T-cell (primary cell): ENCODE measurements at regions not wholly inside any gene's neighbourhood (a gene's known extent, or its start where the extent isn't known, plus 50 kb on each side); places are given as distances from the start of the nearest gene placed in this dataset.

Experiments
- ATAC-seq, 4 experiments: fragments of 200-7000 bp in 3 of 4; fragments of 150-1000 bp in 1 of 4; cut with Tn5 transposase; replicated peaks in 1 of 4; 1 replicate in 3 of 4; 2 replicates in 1 of 4; pipeline ENCODE4 v1.10.0; 2021; ENCODE audit warnings: moderate library complexity in 3 of 4, mild to moderate bottlenecking in 2 of 4, moderate number of reproducible peaks in 1 of 4
- CTCF ChIA-PET, 2 donors: fragments of 300-600 bp; sonication (Branson Sonifier 250); formaldehyde crosslinking; loops; one replicate each; lab custom pipeline; 2022; ENCODE audit warnings: antibody characterized with exemption in 2 of 2; lab: Charles Lee
- POLR2A ChIA-PET, 2 donors: fragments of 300-600 bp; sonication (Branson Sonifier 250); formaldehyde crosslinking; loops; one replicate each; lab custom pipeline; 2022; ENCODE audit warnings: antibody characterized with exemption in 2 of 2; lab: Charles Lee
- DNase-seq, 35 experiments: peaks; one replicate each; pipeline versions ENCODE4 v3.0.0 to v3.0.0-alpha.2; 2013 to 2023
- H3K27ac ChIP-seq: one replicate; pipeline ENCODE4 v1.5.1; 2013; ENCODE audit warnings: low read length
- H3K27me3 ChIP-seq, 2 experiments: replicated peaks in 1 of 2; 1 replicate in 1 of 2; 2 replicates in 1 of 2; pipeline versions ENCODE4 v1.6.1 to v1.7.0; 2013; ENCODE audit warnings: low read length in 1 of 2, mixed read lengths in 1 of 2; ENCODE audit not compliant: control insufficient read depth in 2 of 2, insufficient read depth in 2 of 2; ENCODE audit errors: extremely low read depth in 1 of 2
- H3K36me3 ChIP-seq, 2 donors: 1 replicate in 1 of 2; 2 replicates in 1 of 2; pipeline versions ENCODE4 v1.6.1 to v1.7.0; 2013; ENCODE audit warnings: low read length in 1 of 2; ENCODE audit not compliant: control insufficient read depth in 2 of 2, insufficient read depth in 1 of 2; ENCODE audit errors: extremely low read depth in 1 of 2
- H3K4me1 ChIP-seq, 2 experiments: 1 replicate in 1 of 2; 2 replicates in 1 of 2; pipeline versions ENCODE4 v1.6.1 to v1.7.0; 2013; ENCODE audit warnings: low read length in 2 of 2, mixed read lengths in 1 of 2; ENCODE audit not compliant: insufficient read depth in 2 of 2, control insufficient read depth in 1 of 2; ENCODE audit errors: extremely low read depth in 1 of 2
- H3K4me3 ChIP-seq, 2 donors: 1 replicate in 1 of 2; 2 replicates in 1 of 2; pipeline versions ENCODE4 v1.5.1 to v1.7.0; 2013; ENCODE audit warnings: mild to moderate bottlenecking in 2 of 2, low read length in 1 of 2, moderate library complexity in 1 of 2; ENCODE audit not compliant: control insufficient read depth in 1 of 2; ENCODE audit errors: extremely low read depth in 1 of 2
- H3K9me3 ChIP-seq: 2 replicates; pipeline ENCODE4 v1.7.0; 2013
- H3K27ac Mint-ChIP-seq, 2 donors: one replicate each; pipeline ENCODE4 v1.8.0; 2020 to 2021; ENCODE audit warnings: mild to moderate bottlenecking in 2 of 2, mixed read lengths in 2 of 2
- H3K27me3 Mint-ChIP-seq, 2 donors: one replicate each; pipeline ENCODE4 v1.8.0; 2021 to 2022; ENCODE audit warnings: mixed read lengths in 2 of 2
- H3K36me3 Mint-ChIP-seq: one replicate; pipeline ENCODE4 v1.8.0; 2021; ENCODE audit warnings: mixed read lengths
- H3K4me1 Mint-ChIP-seq, 3 donors: one replicate each; pipeline ENCODE4 v1.8.0; 2020 to 2022; ENCODE audit warnings: mixed read lengths in 3 of 3, mild to moderate bottlenecking in 1 of 3
- H3K4me3 Mint-ChIP-seq, 3 donors: one replicate each; pipeline ENCODE4 v1.8.0; 2020 to 2022; ENCODE audit warnings: mild to moderate bottlenecking in 3 of 3, mixed read lengths in 3 of 3, moderate library complexity in 3 of 3
- H3K9me3 Mint-ChIP-seq, 3 donors: one replicate each; pipeline ENCODE4 v1.8.0; 2020 to 2022; ENCODE audit warnings: mixed read lengths in 3 of 3
- WGBS: methylation state at CpG from one replicate; pipeline ENCODE4 v1.1.5; 2013; ENCODE audit warnings: missing lambda C conversion rate; ENCODE audit not compliant: insufficient coverage; 5-methylcytosine and 5-hydroxymethylcytosine counted together

DNA sequence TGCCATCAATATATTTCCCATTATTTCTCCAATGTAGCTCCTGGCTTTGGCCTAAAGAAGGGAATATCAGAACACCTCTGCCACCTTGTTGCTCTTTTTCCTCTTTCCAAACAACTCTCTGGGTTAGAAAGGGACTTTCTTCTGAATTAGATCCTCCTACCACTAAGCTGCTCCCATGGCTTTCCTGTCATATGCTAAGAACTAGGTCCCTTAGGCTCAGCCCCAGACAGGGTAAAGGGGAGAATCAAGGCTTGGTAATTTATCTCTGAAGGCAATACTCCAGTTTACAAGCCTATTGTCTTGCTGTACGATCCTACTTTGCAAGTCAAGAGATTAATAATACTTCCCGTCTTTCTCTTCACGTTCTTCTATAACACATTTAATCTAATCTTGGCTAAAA is 373.2 kb upstream of the DAB1 start:
- Histone ChIP-seq H3K4me3 (no peak overlapping the region), H3K27ac (no peak overlapping the region), H3K27me3 (no peaks in the 10 kb centered on the region), H3K9me3 (no peaks in the 10 kb centered on the region), H3K36me3 (no peaks in the 10 kb centered on the region), H3K4me1 (no peaks in the 10 kb centered on the region)
- Mint-ChIP-seq H3K4me1 (no peaks in the 10 kb centered on the region), H3K36me3 (no peaks in the 10 kb centered on the region), H3K4me3 (no peak overlapping the region), H3K9me3 (peaks cover under 1 to 5% (median 5%) of the 10 kb centered on the region in 3 donors), H3K27me3 (peaks cover 0 to 6% of the 10 kb centered on the region in 2 donors), H3K27ac (no peak overlapping the region)
- ChIA-PET POLR2A (no interaction called here), CTCF (no interaction called here)
- DNase-seq: no peak
- WGBS: 60% methylated on average over 2 of the region's 3 CpGs
- ATAC-seq: no peak

DNA sequence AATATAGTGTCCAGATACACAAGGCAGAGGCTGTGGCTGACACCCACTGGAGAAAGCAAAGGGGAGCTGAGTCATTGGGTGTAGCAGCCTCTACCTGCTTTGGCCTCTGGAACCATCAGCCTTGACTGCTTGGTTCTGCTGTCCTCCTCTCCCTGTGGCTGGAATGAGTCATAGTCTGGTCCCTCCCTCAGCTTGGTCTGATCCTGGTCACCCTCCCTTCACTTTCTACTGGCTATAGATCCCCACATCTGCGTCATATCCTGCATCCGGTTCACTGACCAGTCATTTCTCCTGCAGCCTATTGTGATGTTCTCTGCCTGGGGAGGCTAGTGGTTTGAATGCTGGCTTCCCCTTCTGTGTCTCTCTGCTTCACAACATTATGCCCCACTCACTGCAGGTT is 372.8 kb upstream of the DAB1 start:
- CTCF ChIA-PET: no interaction called here
- no peak overlapping the region for H3K27ac ChIP-seq
- ATAC-seq: no peak
- H3K27ac Mint-ChIP-seq: no peak overlapping the region
- no peak for DNase-seq
- no peak overlapping the region for H3K4me3 Mint-ChIP-seq
- WGBS: no CpG with 5 or more reads among the region's 2 CpGs
- no peak overlapping the region for H3K4me3 ChIP-seq
- peaks cover 0 to 7% (median 5%) of the 10 kb centered on the region in 3 donors for H3K9me3 Mint-ChIP-seq
- peaks cover 0 to 6% of the 10 kb centered on the region in 2 donors for H3K27me3 Mint-ChIP-seq
- H3K4me1 ChIP-seq: no peaks in the 10 kb centered on the region
- POLR2A ChIA-PET: no interaction called here
- no peaks in the 10 kb centered on the region for H3K36me3 Mint-ChIP-seq
- H3K4me1 Mint-ChIP-seq: no peaks in the 10 kb centered on the region
- H3K36me3 ChIP-seq: no peaks in the 10 kb centered on the region
- H3K9me3 ChIP-seq: no peaks in the 10 kb centered on the region
- H3K27me3 ChIP-seq: no peaks in the 10 kb centered on the region

DNA sequence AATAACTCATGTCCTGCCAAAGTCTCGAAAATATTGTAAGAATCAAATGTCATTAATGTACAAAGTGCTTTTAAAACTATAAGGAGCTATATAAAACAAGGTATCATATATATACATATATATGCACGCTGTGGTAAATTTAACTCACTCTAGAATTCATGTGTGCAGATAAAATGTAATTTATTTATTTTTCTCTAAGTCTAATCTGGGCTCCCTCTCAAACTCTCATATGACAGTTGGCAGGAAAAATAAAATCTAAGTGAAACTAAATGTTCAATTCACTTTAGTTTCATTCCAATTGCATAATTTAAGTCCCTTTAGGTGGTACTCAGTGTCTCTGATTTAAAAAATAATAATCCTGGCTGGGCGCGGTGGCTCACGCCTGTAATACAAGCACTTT is 372.0 kb upstream of the DAB1 start:
- H3K27me3 Mint-ChIP-seq: peaks cover 0 to 6% of the 10 kb centered on the region in 2 donors
- no peaks in the 10 kb centered on the region for H3K36me3 Mint-ChIP-seq
- no peaks in the 10 kb centered on the region for H3K4me1 Mint-ChIP-seq
- CTCF ChIA-PET: no interaction called here
- no peaks in the 10 kb centered on the region for H3K36me3 ChIP-seq
- H3K4me3 Mint-ChIP-seq: no peak overlapping the region
- no peaks in the 10 kb centered on the region for H3K4me1 ChIP-seq
- H3K27ac ChIP-seq: no peak overlapping the region
- POLR2A ChIA-PET: no interaction called here
- no peak overlapping the region for H3K4me3 ChIP-seq
- DNase-seq (no peak), ATAC-seq (no peak)
- no peaks in the 10 kb centered on the region for H3K9me3 ChIP-seq
- WGBS: 100% methylated on average over 2 of the region's 5 CpGs
- no peak overlapping the region for H3K27ac Mint-ChIP-seq
- H3K27me3 ChIP-seq: no peaks in the 10 kb centered on the region
- H3K9me3 Mint-ChIP-seq: peaks cover 0 to 7% (median 2%) of the 10 kb centered on the region in 3 donors

DNA sequence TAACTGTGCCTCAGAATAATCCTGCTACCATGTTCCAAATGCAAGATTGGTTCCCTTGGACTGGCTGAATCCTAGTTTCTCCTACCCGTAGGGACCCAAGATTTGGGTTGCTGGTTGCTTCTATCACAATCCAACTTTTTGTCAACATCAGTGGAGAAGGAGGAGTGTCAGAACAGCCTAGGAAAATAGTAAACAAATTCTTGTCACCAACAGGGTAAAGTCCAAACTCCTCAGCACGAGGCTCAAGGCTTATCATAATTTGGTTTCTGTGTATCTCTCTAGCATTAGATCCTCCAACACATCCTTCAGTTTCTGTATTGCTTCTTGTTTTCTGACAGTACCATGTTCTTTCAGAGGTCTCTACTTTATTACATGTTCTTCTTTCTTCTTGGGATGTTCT is 370.2 kb upstream of the DAB1 start:
- Histone ChIP-seq H3K27ac (no peak overlapping the region), H3K27me3 (no peaks in the 10 kb centered on the region), H3K4me3 (no peak overlapping the region), H3K36me3 (no peaks in the 10 kb centered on the region), H3K4me1 (no peaks in the 10 kb centered on the region), H3K9me3 (no peaks in the 10 kb centered on the region)
- Mint-ChIP-seq H3K9me3 (peaks cover 0 to 12% (median 0%) of the 10 kb centered on the region in 3 donors), H3K4me3 (no peak overlapping the region), H3K27me3 (peaks cover 0 to 6% of the 10 kb centered on the region in 2 donors), H3K4me1 (no peaks in the 10 kb centered on the region), H3K27ac (no peak overlapping the region), H3K36me3 (no peaks in the 10 kb centered on the region)
- WGBS: 43% methylated on average over 1 of the region's 2 CpGs
- DNase-seq (no peak), ATAC-seq (no peak)
- CTCF ChIA-PET: no interaction called here
- POLR2A ChIA-PET: no interaction called here

DNA sequence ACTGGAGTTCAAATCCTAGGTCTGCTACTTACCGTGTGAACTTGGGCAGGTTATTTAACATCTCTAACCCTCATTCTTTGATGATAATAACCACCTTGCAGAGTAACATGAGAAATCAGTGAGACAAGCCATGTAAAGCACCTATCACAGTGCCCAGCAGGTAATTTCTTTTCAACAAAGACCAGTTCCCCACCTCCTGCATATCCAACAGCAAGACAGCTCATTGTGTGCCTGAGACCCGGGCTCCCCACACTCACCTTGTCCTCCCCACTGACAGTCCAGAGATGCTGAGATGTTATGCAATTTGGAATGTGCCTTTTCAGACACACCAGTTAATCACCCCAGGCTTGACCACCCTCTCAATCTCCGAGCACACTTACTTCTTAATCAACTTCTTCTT is 367.6 kb upstream of the DAB1 start:
- H3K4me1 ChIP-seq: no peaks in the 10 kb centered on the region
- 71% methylated on average over 1 of the region's 3 CpGs for WGBS
- ATAC-seq (no peak), DNase-seq (no peak)
- H3K27me3 ChIP-seq: no peaks in the 10 kb centered on the region
- Mint-ChIP-seq H3K27ac (no peak overlapping the region), H3K9me3 (peaks cover 0 to 12% (median 0%) of the 10 kb centered on the region in 3 donors), H3K4me3 (no peak overlapping the region), H3K36me3 (no peaks in the 10 kb centered on the region), H3K27me3 (peaks cover 0 to under 1% of the 10 kb centered on the region in 2 donors), H3K4me1 (no peaks in the 10 kb centered on the region)
- H3K27ac ChIP-seq: no peak overlapping the region
- no peaks in the 10 kb centered on the region for H3K9me3 ChIP-seq
- POLR2A ChIA-PET: no interaction called here
- H3K4me3 ChIP-seq: no peak overlapping the region
- CTCF ChIA-PET: interaction anchor here in 1 of 2 donors (0.5 kb wide), 1 partner anchor 86 kb away, joined by 3 read pairs; no protein-coding TSS in a partner anchor
- no peaks in the 10 kb centered on the region for H3K36me3 ChIP-seq

DNA sequence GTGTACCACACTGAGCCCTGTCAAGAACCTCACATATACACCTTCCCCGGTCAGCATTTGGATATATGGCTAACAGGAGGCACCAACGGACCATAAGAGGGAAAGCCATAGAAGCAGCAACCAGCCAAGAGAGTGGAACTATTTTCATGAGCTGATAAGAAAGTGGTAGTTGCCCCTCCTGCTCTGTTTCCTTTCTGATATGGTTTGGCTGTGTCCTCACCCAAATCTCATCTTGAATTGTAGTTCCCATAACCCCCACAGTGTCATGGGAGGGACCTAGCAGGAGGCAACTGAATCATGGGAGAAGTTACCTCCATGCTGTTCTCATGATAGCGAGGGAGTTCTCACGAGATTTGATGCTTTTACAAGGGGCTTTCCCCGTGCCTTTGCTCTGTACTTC is 366.1 kb upstream of the DAB1 start:
- H3K27ac ChIP-seq: no peak overlapping the region
- POLR2A ChIA-PET: no interaction called here
- H3K4me3 ChIP-seq: no peak overlapping the region
- H3K27me3 ChIP-seq: no peaks in the 10 kb centered on the region
- Mint-ChIP-seq H3K36me3 (no peaks in the 10 kb centered on the region), H3K4me1 (no peaks in the 10 kb centered on the region), H3K27ac (no peak overlapping the region), H3K27me3 (no peaks in the 10 kb centered on the region), H3K9me3 (peaks cover 0 to 12% (median 0%) of the 10 kb centered on the region in 3 donors), H3K4me3 (no peak overlapping the region)
- no peaks in the 10 kb centered on the region for H3K36me3 ChIP-seq
- H3K4me1 ChIP-seq: no peaks in the 10 kb centered on the region
- 75% methylated on average over 3 of the region's 5 CpGs for WGBS
- no peaks in the 10 kb centered on the region for H3K9me3 ChIP-seq
- ATAC-seq (no peak), DNase-seq (no peak)
- CTCF ChIA-PET: no interaction called here

DNA sequence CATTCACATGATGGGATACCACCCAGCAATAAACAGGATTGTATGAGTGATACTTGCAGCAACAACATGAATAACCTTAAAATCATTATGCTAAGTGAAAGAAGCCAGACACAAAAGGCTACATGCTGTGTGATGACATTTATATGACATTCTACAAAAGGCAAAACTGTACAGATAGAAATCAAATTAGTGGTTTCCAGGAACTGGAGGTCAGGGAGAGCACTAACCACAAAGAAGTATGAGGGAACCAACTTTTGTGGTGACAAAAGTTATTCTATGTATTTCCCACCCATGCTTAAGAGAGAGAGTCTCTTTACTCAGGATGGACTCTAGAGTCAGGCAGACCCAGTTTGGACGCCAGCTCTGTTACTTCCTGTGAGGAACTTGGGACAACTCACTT is 364.5 kb upstream of the DAB1 start:
- Mint-ChIP-seq H3K4me1 (no peaks in the 10 kb centered on the region), H3K4me3 (no peak overlapping the region), H3K36me3 (no peaks in the 10 kb centered on the region), H3K27ac (no peak overlapping the region), H3K27me3 (no peaks in the 10 kb centered on the region), H3K9me3 (peaks cover 0 to 12% (median 0%) of the 10 kb centered on the region in 3 donors)
- WGBS: no CpG with 5 or more reads among the region's 1 CpG
- H3K4me1 ChIP-seq: no peaks in the 10 kb centered on the region
- H3K9me3 ChIP-seq: no peaks in the 10 kb centered on the region
- ATAC-seq (no peak), DNase-seq (no peak)
- no peaks in the 10 kb centered on the region for H3K36me3 ChIP-seq
- POLR2A ChIA-PET: no interaction called here
- H3K4me3 ChIP-seq: no peak overlapping the region
- no peaks in the 10 kb centered on the region for H3K27me3 ChIP-seq
- CTCF ChIA-PET: no interaction called here
- H3K27ac ChIP-seq: no peak overlapping the region
